Esophagus squamous epithelium (tissue), 4 donors: ENCODE measurements at regions not wholly inside any gene's neighbourhood (a gene's known extent, or its start where the extent isn't known, plus 50 kb on each side); places are given as distances from the start of the nearest gene placed in this dataset.

ENCODE experiments used
- POLR2A ChIP-seq, 4 donors: fragments of 450-650 bp; IDR thresholded peaks; one replicate each; pipeline ENCODE4 v1.6.1; 2017; ENCODE audit warnings: antibody characterized with exemption in 4 of 4, mild to moderate bottlenecking in 4 of 4, moderate library complexity in 3 of 4
- TF ChIP-seq, protein P1 (sequence below), 6 experiments: fragments of 450-650 bp in 4 of 6; fragments of 200-600 bp in 2 of 6; sonication (generic) in 2 of 6; IDR thresholded peaks; one replicate each; pipeline ENCODE4 v1.5.1; 2016 to 2019; ENCODE audit warnings: antibody characterized with exemption in 6 of 6, mild to moderate bottlenecking in 4 of 6, moderate library complexity in 4 of 6

DNA sequence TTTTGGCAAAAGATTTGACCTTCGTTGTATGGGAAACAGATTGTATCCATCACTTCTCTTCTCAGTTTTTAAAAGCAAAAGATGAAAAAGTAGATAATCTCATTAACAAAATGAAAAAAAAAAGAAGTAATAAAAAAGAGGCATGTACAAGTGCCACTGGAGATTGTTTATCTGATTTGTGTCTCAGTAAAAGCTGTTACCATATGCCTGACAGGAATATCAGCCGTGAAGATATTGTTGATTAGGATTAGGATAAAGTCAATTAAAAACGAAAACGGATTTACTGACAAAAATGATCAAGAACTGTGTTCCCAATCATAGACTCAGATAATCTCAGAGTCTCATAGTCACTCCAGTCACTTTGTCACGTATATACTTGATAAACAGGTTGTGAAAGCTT, 842.1 kb upstream of the SLC10A2 start:
- TF ChIP-seq, protein P1, sequence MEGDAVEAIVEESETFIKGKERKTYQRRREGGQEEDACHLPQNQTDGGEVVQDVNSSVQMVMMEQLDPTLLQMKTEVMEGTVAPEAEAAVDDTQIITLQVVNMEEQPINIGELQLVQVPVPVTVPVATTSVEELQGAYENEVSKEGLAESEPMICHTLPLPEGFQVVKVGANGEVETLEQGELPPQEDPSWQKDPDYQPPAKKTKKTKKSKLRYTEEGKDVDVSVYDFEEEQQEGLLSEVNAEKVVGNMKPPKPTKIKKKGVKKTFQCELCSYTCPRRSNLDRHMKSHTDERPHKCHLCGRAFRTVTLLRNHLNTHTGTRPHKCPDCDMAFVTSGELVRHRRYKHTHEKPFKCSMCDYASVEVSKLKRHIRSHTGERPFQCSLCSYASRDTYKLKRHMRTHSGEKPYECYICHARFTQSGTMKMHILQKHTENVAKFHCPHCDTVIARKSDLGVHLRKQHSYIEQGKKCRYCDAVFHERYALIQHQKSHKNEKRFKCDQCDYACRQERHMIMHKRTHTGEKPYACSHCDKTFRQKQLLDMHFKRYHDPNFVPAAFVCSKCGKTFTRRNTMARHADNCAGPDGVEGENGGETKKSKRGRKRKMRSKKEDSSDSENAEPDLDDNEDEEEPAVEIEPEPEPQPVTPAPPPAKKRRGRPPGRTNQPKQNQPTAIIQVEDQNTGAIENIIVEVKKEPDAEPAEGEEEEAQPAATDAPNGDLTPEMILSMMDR (IDR thresholded peaks at IDR 0.05), result no peak
- no peak for TF ChIP-seq POLR2A (IDR thresholded peaks at IDR 0.05)
